ENCODE measurements at regions not wholly inside any gene's neighbourhood (a gene's known extent, or its start where the extent isn't known, plus 50 kb on each side); places are given as distances from the start of the nearest gene placed in this dataset.

DNA sequence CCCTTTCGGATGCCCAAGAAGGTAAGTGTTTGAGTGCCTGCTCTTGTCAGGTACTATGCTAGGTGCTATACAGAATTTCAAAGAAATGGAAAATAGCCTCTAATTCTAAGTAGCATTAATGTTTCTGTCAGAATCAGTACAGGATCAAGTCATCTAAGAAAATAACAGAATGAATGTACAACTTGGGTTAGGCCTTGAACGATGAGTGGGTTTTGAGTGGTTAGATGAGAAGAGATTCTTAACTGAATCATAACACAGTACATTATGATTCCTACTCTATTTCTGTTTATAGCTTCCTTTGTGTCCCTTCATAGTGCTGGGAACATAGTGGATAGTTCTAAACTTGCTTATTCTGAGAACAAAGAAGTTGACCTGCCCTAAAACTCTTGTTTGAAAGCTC is 253.9 kb downstream of the GLUD2 start:
- Mint-ChIP-seq H3K9me3 (no peaks in the 10 kb centered on the region), H3K4me3 (no peak overlapping the region), H3K36me3 (ENCODE audit: low read depth) (no peaks in the 10 kb centered on the region), H3K27me3 (ENCODE audit: low read depth) (no peaks in the 10 kb centered on the region), H3K27ac (no peak overlapping the region), H3K4me1 (no peaks in the 10 kb centered on the region)
- TF ChIP-seq, protein P1, sequence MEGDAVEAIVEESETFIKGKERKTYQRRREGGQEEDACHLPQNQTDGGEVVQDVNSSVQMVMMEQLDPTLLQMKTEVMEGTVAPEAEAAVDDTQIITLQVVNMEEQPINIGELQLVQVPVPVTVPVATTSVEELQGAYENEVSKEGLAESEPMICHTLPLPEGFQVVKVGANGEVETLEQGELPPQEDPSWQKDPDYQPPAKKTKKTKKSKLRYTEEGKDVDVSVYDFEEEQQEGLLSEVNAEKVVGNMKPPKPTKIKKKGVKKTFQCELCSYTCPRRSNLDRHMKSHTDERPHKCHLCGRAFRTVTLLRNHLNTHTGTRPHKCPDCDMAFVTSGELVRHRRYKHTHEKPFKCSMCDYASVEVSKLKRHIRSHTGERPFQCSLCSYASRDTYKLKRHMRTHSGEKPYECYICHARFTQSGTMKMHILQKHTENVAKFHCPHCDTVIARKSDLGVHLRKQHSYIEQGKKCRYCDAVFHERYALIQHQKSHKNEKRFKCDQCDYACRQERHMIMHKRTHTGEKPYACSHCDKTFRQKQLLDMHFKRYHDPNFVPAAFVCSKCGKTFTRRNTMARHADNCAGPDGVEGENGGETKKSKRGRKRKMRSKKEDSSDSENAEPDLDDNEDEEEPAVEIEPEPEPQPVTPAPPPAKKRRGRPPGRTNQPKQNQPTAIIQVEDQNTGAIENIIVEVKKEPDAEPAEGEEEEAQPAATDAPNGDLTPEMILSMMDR (IDR thresholded peaks at IDR 0.05; ENCODE audit: unreplicated experiment in 3 of 3) = no peak

- Mint-ChIP-seq H3K27ac (no peak overlapping the region), H3K9me3 (no peaks in the 10 kb centered on the region), H3K4me1 (no peaks in the 10 kb centered on the region), H3K4me3 (no peak overlapping the region), H3K27me3 (ENCODE audit: low read depth) (no peaks in the 10 kb centered on the region), H3K36me3 (ENCODE audit: low read depth) (no peaks in the 10 kb centered on the region)
- TF ChIP-seq, protein P1 (IDR thresholded peaks at IDR 0.05; ENCODE audit: unreplicated experiment in 3 of 3) = no peak
Measured at GRCh38 chrX:121301822-121302221, 254.4 kb downstream of the GLUD2 start.

DNA sequence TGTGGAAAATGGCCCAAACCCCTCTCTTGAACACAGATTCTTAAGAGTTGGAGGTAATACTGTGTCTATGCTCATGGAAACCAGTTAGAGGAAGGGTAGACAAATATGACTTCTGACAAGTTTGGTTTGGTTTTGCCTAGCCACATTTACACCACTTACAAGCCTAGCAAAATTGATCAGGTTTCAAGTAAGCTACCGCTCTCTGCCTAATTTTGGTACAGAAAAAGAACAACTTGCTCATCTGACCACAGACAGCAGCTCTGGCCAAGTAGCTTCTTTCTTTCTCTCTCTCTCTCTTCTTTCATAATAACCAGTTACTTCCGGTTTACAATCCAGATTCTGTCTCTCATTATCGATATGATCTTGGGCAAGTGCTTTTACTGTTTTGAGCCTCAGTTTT is 260.0 kb downstream of the GLUD2 start:
- Mint-ChIP-seq H3K4me1 (no peaks in the 10 kb centered on the region), H3K36me3 (ENCODE audit: low read depth) (no peaks in the 10 kb centered on the region), H3K27ac (no peak overlapping the region), H3K27me3 (ENCODE audit: low read depth) (no peaks in the 10 kb centered on the region), H3K9me3 (no peaks in the 10 kb centered on the region), H3K4me3 (no peak overlapping the region)
- TF ChIP-seq, protein P1 (IDR thresholded peaks at IDR 0.05; ENCODE audit: unreplicated experiment in 3 of 3) = no peak

- no peaks in the 10 kb centered on the region for H3K27me3 Mint-ChIP-seq (ENCODE audit: low read depth)
- no peak overlapping the region for H3K27ac Mint-ChIP-seq
- no peaks in the 10 kb centered on the region for H3K4me1 Mint-ChIP-seq
- no peaks in the 10 kb centered on the region for H3K9me3 Mint-ChIP-seq
- TF ChIP-seq, protein P1 (IDR thresholded peaks at IDR 0.05; ENCODE audit: unreplicated experiment in 3 of 3) = peak; percentile 44 to 50 (median 44)
- no peak overlapping the region for H3K4me3 Mint-ChIP-seq
- H3K36me3 Mint-ChIP-seq (ENCODE audit: low read depth) = no peaks in the 10 kb centered on the region
Measured at GRCh38 chrX:121308276-121308805, 260.9 kb downstream of the GLUD2 start.

DNA sequence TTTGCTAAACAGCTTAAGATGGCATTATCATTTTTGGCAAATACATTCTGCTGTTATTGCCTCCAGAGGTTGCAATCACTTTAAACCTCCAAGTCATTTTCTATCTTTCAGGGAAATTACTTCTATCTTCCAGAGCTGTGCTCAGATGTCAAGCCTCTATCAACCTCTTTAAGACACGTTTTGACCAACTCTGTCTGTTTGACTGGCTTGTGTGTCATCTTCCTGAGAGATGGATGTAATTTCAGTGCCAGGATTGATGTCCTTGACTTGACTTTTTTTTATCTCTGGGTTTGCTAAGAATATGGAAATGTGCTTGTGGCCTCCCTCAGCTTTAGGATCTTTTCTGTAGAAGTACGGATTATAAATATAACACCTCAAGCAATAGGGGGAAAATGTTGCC is 263.4 kb downstream of the GLUD2 start:
- no peaks in the 10 kb centered on the region for H3K9me3 Mint-ChIP-seq
- no peak overlapping the region for H3K4me3 Mint-ChIP-seq
- no peaks in the 10 kb centered on the region for H3K4me1 Mint-ChIP-seq
- no peaks in the 10 kb centered on the region for H3K27me3 Mint-ChIP-seq (ENCODE audit: low read depth)
- H3K27ac Mint-ChIP-seq = no peak overlapping the region
- TF ChIP-seq, protein P1 (IDR thresholded peaks at IDR 0.05; ENCODE audit: unreplicated experiment in 3 of 3) = no peak
- H3K36me3 Mint-ChIP-seq (ENCODE audit: low read depth) = no peaks in the 10 kb centered on the region

GRCh38 chrX:121320441-121320840 is 273.0 kb downstream of the GLUD2 start:
- no peak overlapping the region for H3K27ac Mint-ChIP-seq
- H3K36me3 Mint-ChIP-seq (ENCODE audit: low read depth) = no peaks in the 10 kb centered on the region
- H3K27me3 Mint-ChIP-seq (ENCODE audit: low read depth) = no peaks in the 10 kb centered on the region
- H3K4me1 Mint-ChIP-seq = no peaks in the 10 kb centered on the region
- no peaks in the 10 kb centered on the region for H3K9me3 Mint-ChIP-seq
- H3K4me3 Mint-ChIP-seq = no peak overlapping the region
- TF ChIP-seq, protein P1 (IDR thresholded peaks at IDR 0.05; ENCODE audit: unreplicated experiment in 3 of 3) = no peak

Data from nephron (organoid).